Nucleus accumbens (tissue), 56 donors: ENCODE measurements at regions not wholly inside any gene's neighbourhood (a gene's known extent, or its start where the extent isn't known, plus 50 kb on each side); places are given as distances from the start of the nearest gene placed in this dataset.
"Not testable (repeated sequence)": the region's sequence is repeated elsewhere in the genome, so short reads cannot be mapped to it uniquely, and the experiment has no call there.

Experiments
- DNase-seq, 56 donors: peaks; one replicate each; lab custom pipeline; 2025; lab: John Stamatoyannopoulos, UW

DNA sequence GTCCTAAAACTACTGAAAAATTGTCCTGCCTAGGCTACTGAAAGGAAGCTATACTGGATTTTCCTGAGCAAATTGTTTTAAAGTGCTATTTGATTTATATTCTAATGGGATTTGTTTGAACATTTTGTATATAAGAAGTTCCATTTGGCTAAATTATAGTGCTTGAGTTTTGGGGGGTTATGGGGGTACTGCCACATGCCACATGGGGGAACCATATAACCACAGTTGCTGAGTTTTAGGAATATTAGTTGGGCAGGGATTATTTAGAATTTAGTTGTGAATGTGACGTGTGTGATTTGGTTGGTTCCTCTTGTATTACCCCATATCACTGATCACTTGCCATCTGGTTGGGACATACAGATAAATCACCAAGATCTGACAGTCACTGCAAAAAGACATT, 224.5 kb upstream of the TAPT1 start:
- no peak for DNase-seq

- DNase-seq, result no peak
These were observed 223.8 kb upstream of the TAPT1 start for GRCh38 chr4:16450031-16450430.

GRCh38 chr4:16449406-16449805, 223.1 kb upstream of the TAPT1 start:
- no peak for DNase-seq

DNA sequence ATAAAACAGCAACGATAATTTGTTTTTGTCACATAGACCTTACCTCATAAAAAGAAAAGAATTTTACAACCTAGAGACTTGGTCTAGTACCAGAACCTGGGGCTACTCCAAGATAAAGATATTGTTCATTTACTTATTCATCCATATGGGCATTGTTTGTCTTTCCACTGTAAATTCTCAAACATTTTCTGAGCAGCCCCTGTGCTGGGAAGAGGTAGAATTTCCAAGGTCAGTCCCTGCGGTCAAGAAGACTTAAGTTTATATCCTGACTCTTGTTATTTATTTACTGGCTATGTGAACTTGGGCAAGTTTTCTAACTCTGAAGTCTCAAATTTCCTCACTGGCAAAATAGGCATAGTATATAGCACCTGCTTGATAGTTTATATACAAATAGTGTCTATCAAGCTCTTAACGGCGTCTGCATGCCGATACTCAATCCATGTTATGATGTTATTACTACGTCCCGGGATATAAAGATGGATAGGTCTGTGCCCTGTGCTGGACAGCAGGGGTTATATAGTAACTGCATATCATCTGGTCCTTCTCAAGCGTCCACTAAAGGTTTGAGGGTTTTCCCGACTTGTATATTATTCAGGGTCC, 222.1 kb upstream of the TAPT1 start:
- no peak for DNase-seq

GRCh38 chr4:16443504-16444088, 217.3 kb upstream of the TAPT1 start:
- DNase-seq, result no peak

GRCh38 chr4:16442296-16442695, 216.0 kb upstream of the TAPT1 start:
- DNase-seq, result no peak

DNA sequence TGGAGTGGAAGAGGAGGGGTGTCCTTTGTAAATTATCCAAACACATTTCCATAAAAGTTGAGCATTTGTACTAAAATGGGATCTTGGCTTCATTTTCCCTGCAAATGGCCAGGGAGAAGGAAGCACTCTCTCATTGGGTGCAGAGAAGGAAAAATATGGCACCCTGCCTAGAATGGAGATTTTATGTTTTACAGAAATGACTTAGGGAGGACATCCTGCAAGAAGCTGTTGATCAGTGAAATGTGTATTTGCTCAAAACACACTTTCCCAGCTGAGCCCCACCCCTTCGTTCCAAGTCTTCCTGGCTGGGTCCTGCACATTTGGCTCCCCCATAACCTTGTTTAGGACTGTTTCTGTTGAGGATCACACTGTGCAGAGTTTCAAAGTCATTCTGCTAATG, 213.5 kb upstream of the TAPT1 start:
- no peak for DNase-seq

- DNase-seq, result no peak
These were observed 212.7 kb upstream of the TAPT1 start for GRCh38 chr4:16438986-16439385.

GRCh38 chr4:16437836-16438235, 211.6 kb upstream of the TAPT1 start:
- DNase-seq, result no peak

- DNase-seq, result no peak
These were observed 205.6 kb upstream of the TAPT1 start for GRCh38 chr4:16431866-16432265.

GRCh38 chr4:16418814-16419213, 192.5 kb upstream of the TAPT1 start:
- DNase-seq, result no peak

GRCh38 chr4:16417198-16417597, 190.9 kb upstream of the TAPT1 start:
- DNase-seq, result no peak

DNA sequence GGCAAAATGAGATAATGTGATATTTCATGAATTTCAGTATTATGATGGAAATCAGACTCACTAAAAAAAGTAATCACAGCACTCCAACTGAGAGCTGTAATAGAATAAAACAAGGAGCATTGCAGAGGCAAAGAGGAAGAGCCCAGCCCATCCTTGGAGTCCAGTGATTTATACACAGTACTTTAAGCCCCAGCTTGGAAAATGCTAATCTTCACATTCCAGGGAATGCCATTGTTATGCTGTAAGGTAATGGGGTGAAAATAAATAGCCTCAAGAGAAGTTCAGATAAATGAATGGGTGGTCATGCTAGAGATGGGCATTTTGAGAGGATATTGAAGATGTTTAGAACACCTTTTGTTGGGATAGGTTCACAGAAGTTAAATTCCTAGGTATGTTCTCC, 190.3 kb upstream of the TAPT1 start:
- no peak for DNase-seq

DNA sequence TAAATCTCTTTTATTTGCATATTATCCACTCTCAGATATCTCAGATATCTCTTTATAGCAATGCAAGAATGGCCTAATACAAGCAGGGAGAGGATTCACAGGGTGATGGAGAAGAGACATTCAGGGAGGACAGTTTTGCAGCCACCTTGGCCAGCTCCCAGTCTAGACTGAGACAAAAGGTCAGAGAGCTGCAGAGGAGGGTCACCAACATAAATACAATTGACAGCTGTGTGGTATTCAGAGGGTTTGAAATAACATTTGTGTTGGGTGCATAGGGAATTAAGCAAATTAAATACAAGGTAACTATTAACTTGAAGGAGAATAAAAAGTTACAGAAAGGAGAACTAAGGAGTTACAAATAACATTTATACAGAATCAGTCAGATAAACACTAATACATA, 189.5 kb upstream of the TAPT1 start:
- DNase-seq, result no peak

GRCh38 chr4:16413814-16414555, 187.7 kb upstream of the TAPT1 start:
- peak in 4 of 56 donors; percentile 0 to 10 (median 5) for DNase-seq

DNA sequence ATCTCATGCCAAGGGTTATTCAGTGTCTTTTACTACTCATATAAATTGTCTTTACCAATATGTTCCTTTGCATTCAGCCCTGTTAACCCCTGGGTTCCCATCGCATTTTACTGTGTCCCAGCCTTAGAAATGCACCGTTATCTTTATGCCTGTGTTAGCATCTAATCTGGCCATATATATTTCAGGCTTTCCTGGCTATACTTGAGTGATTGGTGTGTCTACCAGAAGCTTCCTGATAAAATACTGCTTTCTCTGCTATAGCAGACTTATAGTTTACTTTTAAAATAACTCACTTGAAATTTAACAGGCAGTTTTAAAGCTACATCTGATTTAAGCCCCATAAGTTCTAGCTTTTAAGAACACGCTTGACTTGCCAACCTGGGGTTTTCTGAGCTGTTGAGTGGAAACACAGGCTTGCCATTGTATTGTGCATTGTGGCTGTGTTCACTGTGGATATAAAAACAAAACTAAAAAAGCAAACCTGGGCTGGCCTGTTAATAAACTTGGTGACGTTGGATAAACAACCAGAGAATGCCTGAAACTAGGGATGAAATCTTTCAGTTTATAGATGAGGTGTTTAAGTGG, 185.3 kb upstream of the TAPT1 start:
- DNase-seq, result no peak

DNA sequence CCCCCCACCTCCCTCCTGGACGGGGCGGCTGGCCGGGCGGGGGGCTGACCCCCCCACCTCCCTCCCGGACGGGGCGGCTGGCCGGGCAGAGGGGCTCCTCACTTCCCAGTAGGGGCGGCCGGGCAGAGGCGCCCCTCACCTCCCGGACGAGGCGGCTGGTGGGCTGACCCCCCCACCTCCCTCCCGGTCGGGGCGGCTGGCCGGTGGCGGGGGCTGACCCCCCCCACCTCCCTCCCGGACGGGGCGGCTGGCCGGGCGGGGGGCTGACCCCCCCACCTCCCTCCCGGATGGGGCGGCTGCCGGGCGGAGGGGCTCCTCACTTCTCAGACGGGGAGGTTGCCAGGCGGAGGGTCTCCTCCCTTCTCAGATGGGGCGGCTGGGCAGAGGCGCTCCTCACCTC, 166.9 kb upstream of the TAPT1 start:
- DNase-seq, result not testable (repeated sequence)

GRCh38 chr4:16391196-16391595, 164.9 kb upstream of the TAPT1 start:
- no peak for DNase-seq

- DNase-seq, result no peak
These were observed 161.2 kb upstream of the TAPT1 start for GRCh38 chr4:16387448-16387847.

- no peak for DNase-seq
These were observed 160.5 kb upstream of the TAPT1 start for GRCh38 chr4:16386711-16387320.

DNA sequence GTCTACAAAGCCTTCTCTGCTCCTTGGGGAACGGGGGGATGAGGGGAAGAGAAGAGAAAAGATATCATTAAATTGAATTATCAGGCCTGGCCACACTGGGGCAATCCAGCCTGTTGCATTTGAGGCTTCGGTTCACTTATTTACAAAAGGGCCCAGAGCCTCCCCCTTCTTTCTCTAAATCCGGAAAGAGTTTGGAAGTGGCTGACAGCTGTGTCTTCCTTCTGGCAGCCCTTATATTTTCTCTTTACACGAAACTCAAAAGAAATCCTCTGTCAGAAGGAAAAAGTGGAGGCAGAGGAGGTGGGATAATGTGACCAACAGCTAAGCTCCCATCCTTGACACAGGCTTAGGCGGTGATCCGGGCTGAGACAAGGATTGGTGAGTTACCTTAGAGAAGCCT, 158.3 kb upstream of the TAPT1 start:
- DNase-seq, result no peak
